ENCODE measurements at regions not wholly inside any gene's neighbourhood (a gene's known extent, or its start where the extent isn't known, plus 50 kb on each side); places are given as distances from the start of the nearest gene placed in this dataset.

GRCh38 chr10:117718986-117719920 lies 176.7 kb downstream of the EMX2 start:
- Histone ChIP-seq H3K27ac (no peak overlapping the region), H3K27me3 (no peaks in the 10 kb centered on the region), H3K4me1 (ENCODE audit: insufficient read depth) (no peaks in the 10 kb centered on the region), H3K4me3 (no peak overlapping the region), H3K9me3 (no peaks in the 10 kb centered on the region), H3K36me3 (no peaks in the 10 kb centered on the region)
- no peak for DNase-seq
- TF ChIP-seq EP300 (IDR thresholded peaks at IDR 0.05): no peak
- TF ChIP-seq POLR2A (IDR thresholded peaks at IDR 0.05): no peak
- TF ChIP-seq, protein P1, sequence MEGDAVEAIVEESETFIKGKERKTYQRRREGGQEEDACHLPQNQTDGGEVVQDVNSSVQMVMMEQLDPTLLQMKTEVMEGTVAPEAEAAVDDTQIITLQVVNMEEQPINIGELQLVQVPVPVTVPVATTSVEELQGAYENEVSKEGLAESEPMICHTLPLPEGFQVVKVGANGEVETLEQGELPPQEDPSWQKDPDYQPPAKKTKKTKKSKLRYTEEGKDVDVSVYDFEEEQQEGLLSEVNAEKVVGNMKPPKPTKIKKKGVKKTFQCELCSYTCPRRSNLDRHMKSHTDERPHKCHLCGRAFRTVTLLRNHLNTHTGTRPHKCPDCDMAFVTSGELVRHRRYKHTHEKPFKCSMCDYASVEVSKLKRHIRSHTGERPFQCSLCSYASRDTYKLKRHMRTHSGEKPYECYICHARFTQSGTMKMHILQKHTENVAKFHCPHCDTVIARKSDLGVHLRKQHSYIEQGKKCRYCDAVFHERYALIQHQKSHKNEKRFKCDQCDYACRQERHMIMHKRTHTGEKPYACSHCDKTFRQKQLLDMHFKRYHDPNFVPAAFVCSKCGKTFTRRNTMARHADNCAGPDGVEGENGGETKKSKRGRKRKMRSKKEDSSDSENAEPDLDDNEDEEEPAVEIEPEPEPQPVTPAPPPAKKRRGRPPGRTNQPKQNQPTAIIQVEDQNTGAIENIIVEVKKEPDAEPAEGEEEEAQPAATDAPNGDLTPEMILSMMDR (IDR thresholded peaks at IDR 0.05): no peak
- 72 to 78% (median 76%) methylated on average over 9 of the region's 9 CpGs for WGBS, 3 donors
- intact Hi-C loops (cut with DNase I): no loop called here

- TF ChIP-seq EP300 (IDR thresholded peaks at IDR 0.05) (no peak), POLR2A (IDR thresholded peaks at IDR 0.05) (no peak)
- TF ChIP-seq, protein P1 (IDR thresholded peaks at IDR 0.05): no peak
- intact Hi-C loops (cut with DNase I): no loop called here
- Histone ChIP-seq H3K36me3 (no peaks in the 10 kb centered on the region), H3K9me3 (no peaks in the 10 kb centered on the region), H3K27ac (no peak overlapping the region), H3K4me1 (ENCODE audit: insufficient read depth) (no peaks in the 10 kb centered on the region), H3K4me3 (no peak overlapping the region), H3K27me3 (no peaks in the 10 kb centered on the region)
- 63 to 73% (median 70%) methylated on average over 21 of the region's 21 CpGs for WGBS, 3 donors
- DNase-seq: no peak
Observed at GRCh38 chr10:117720931-117721835, 178.6 kb downstream of the EMX2 start.

DNA sequence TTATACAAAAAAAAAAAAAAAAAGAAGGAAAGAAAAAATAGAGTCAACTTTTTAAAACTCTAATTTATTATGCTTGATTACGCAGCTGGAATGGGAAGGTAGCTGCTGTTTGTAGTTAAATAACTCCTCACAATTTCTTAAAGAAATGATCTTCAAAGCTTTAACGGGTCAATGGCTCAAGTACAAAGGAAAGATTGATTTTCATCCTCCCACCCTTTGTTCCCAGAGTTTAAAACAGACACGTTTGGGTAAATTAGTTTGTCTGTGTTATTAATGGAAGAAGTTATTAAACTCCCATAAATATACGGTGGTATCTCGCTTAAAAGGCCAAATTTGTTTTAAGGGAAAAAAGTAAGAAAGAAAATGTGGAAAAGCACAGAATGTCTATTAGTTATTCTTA lies 179.3 kb downstream of the EMX2 start:
- no peaks in the 10 kb centered on the region for H3K36me3 ChIP-seq
- WGBS, 3 donors: 24 to 36% (median 34%) methylated on average over 5 of the region's 5 CpGs
- H3K27ac ChIP-seq: no peak overlapping the region
- no peaks in the 10 kb centered on the region for H3K4me1 ChIP-seq (ENCODE audit: insufficient read depth)
- no peaks in the 10 kb centered on the region for H3K9me3 ChIP-seq
- DNase-seq: no peak
- no peak overlapping the region for H3K4me3 ChIP-seq
- intact Hi-C loops (cut with DNase I): no loop called here
- TF ChIP-seq EP300 (IDR thresholded peaks at IDR 0.05): no peak
- TF ChIP-seq, protein P1 (IDR thresholded peaks at IDR 0.05): no peak
- no peak for TF ChIP-seq POLR2A (IDR thresholded peaks at IDR 0.05)
- no peaks in the 10 kb centered on the region for H3K27me3 ChIP-seq

- WGBS, 3 donors: 72 to 78% (median 76%) methylated on average over 4 of the region's 4 CpGs
Observed at GRCh38 chr10:117723343-117723742, 180.8 kb downstream of the EMX2 start.

More at GRCh38 chr10:117723343-117723742, 180.8 kb downstream of the EMX2 start:
- no peak overlapping the region for H3K27ac ChIP-seq
- H3K27me3 ChIP-seq: no peaks in the 10 kb centered on the region
- DNase-seq: no peak
- peaks cover 0 to 3% of the 10 kb centered on the region in 2 donors for H3K9me3 ChIP-seq
- no peak overlapping the region for H3K4me3 ChIP-seq
- no peaks in the 10 kb centered on the region for H3K36me3 ChIP-seq
- no peaks in the 10 kb centered on the region for H3K4me1 ChIP-seq (ENCODE audit: insufficient read depth)
- no peak for TF ChIP-seq EP300 (IDR thresholded peaks at IDR 0.05)
- TF ChIP-seq, protein P1 (IDR thresholded peaks at IDR 0.05): no peak
- no peak for TF ChIP-seq POLR2A (IDR thresholded peaks at IDR 0.05)
- intact Hi-C loops (cut with DNase I): no loop called here
